H9 (cell line): ENCODE measurements at regions not wholly inside any gene's neighbourhood (a gene's known extent, or its start where the extent isn't known, plus 50 kb on each side); places are given as distances from the start of the nearest gene placed in this dataset.

Experiments
- DNase-seq: peaks from one replicate; pipeline ENCODE4 v3.0.0-alpha.2; 2017
- H2AFZ ChIP-seq: one replicate; pipeline ENCODE4 v1.6.1; 2013; ENCODE audit warnings: mild to moderate bottlenecking, low read length, control low read depth, moderate library complexity
- H2AK5ac ChIP-seq: 2 replicates; pipeline ENCODE4 v1.6.1; 2013; ENCODE audit warnings: low read length, control low read depth, mixed read lengths; ENCODE audit not compliant: insufficient read length
- H2BK120ac ChIP-seq: one replicate; pipeline ENCODE4 v1.6.1; 2013; ENCODE audit warnings: low read depth, mild to moderate bottlenecking, low read length, control low read depth, inconsistent platforms; ENCODE audit not compliant: poor library complexity, severe bottlenecking
- H2BK12ac ChIP-seq: 2 replicates; pipeline ENCODE4 v1.6.1; 2013; ENCODE audit warnings: low read length, control low read depth, mixed read lengths, low read depth; ENCODE audit not compliant: insufficient read length
- H2BK15ac ChIP-seq: 2 replicates; pipeline ENCODE4 v1.6.1; 2013; ENCODE audit warnings: low read depth, low read length, control low read depth
- H2BK20ac ChIP-seq: one replicate; pipeline ENCODE4 v1.6.1; 2013; ENCODE audit warnings: low read depth, mild to moderate bottlenecking, low read length, control low read depth, inconsistent platforms; ENCODE audit not compliant: poor library complexity, severe bottlenecking
- H2BK5ac ChIP-seq: 2 replicates; pipeline ENCODE4 v1.6.1; 2013; ENCODE audit warnings: low read length, control low read depth, mixed read lengths; ENCODE audit not compliant: insufficient read length
- H3K14ac ChIP-seq: 2 replicates; pipeline ENCODE4 v1.6.1; 2013; ENCODE audit warnings: low read length, control low read depth; ENCODE audit not compliant: insufficient read depth
- H3K18ac ChIP-seq: 2 replicates; pipeline ENCODE4 v1.6.1; 2013; ENCODE audit warnings: low read depth, mild to moderate bottlenecking, mixed read lengths, low read length, control low read depth; ENCODE audit not compliant: insufficient read length
- H3K23ac ChIP-seq: 2 replicates; pipeline ENCODE4 v1.6.1; 2013; ENCODE audit warnings: low read length, control low read depth, mixed read lengths, low read depth; ENCODE audit not compliant: insufficient read length
- H3K23me2 ChIP-seq: 2 replicates; pipeline ENCODE4 v1.6.1; 2013; ENCODE audit warnings: low read depth, mild to moderate bottlenecking, mixed read lengths, low read length, control low read depth; ENCODE audit not compliant: insufficient read length, poor library complexity, severe bottlenecking
- H3K27ac ChIP-seq: 2 replicates; pipeline ENCODE4 v1.5.1; 2013; ENCODE audit warnings: low read length, control low read depth, mixed read lengths, low read depth; ENCODE audit not compliant: insufficient read length
- H3K27me3 ChIP-seq: 2 replicates; pipeline ENCODE4 v1.6.1; 2013; ENCODE audit warnings: low read length, control low read depth, inconsistent platforms; ENCODE audit not compliant: insufficient read depth
- H3K4ac ChIP-seq: 2 replicates; pipeline ENCODE4 v1.6.1; 2013; ENCODE audit warnings: low read depth, mild to moderate bottlenecking, control low read depth, inconsistent platforms, low read length, moderate library complexity
- H3K4me1 ChIP-seq: 2 replicates; pipeline ENCODE4 v1.6.1; 2013; ENCODE audit warnings: low read length, control low read depth, inconsistent platforms; ENCODE audit not compliant: insufficient read depth
- H3K4me2 ChIP-seq: 2 replicates; pipeline ENCODE4 v1.6.1; 2013; ENCODE audit warnings: low read length, control low read depth, mixed read lengths; ENCODE audit not compliant: insufficient read length, insufficient read depth
- H3K56ac ChIP-seq: 2 replicates; pipeline ENCODE4 v1.6.1; 2013; ENCODE audit warnings: low read depth, mild to moderate bottlenecking, mixed read lengths, low read length, control low read depth; ENCODE audit not compliant: insufficient read length
- H3K79me1 ChIP-seq: 2 replicates; pipeline ENCODE4 v1.6.1; 2013; ENCODE audit warnings: low read depth, mild to moderate bottlenecking, moderate library complexity, low read length, control low read depth, inconsistent platforms; ENCODE audit not compliant: insufficient read depth, poor library complexity, severe bottlenecking
- H3K79me2 ChIP-seq: 2 replicates; pipeline ENCODE4 v1.6.1; 2013; ENCODE audit warnings: low read length, control low read depth, inconsistent platforms; ENCODE audit not compliant: insufficient read depth
- H3K9ac ChIP-seq: 2 replicates; pipeline ENCODE4 v1.6.1; 2013; ENCODE audit warnings: low read length, control low read depth, mixed read lengths; ENCODE audit not compliant: insufficient read length; ENCODE audit errors: extremely low read depth
- H3K9me3 ChIP-seq: one replicate; pipeline ENCODE4 v1.6.1; 2013; ENCODE audit warnings: low read depth, low read length, inconsistent platforms; ENCODE audit not compliant: control insufficient read depth
- H3T11ph ChIP-seq: one replicate; pipeline ENCODE4 v1.6.1; 2013; ENCODE audit warnings: mild to moderate bottlenecking, low read length, control low read depth, inconsistent platforms
- H4K20me1 ChIP-seq: one replicate; pipeline ENCODE4 v1.6.1; 2013; ENCODE audit not compliant: control insufficient read depth, insufficient read length, insufficient read depth
- H4K5ac ChIP-seq: 2 replicates; pipeline ENCODE4 v1.6.1; 2013; ENCODE audit warnings: low read depth, mild to moderate bottlenecking, mixed read lengths, low read length, control low read depth; ENCODE audit not compliant: insufficient read length
- H4K8ac ChIP-seq: replicated peaks from 2 replicates; pipeline ENCODE4 v1.6.1; 2013; ENCODE audit warnings: low read length, control low read depth, mixed read lengths, low read depth; ENCODE audit not compliant: insufficient read length
- H4K91ac ChIP-seq: 2 replicates; pipeline ENCODE4 v1.6.1; 2013; ENCODE audit warnings: low read depth, mild to moderate bottlenecking, moderate library complexity, mixed read lengths, low read length, control low read depth; ENCODE audit not compliant: insufficient read length
- H3K27ac Mint-ChIP-seq, 3 experiments: 2 replicates in 2 of 3; 3 replicates in 1 of 3; pipeline ENCODE4 v1.8.0; 2020 to 2021; ENCODE audit warnings: mixed read lengths in 3 of 3, mild to moderate bottlenecking in 1 of 3, moderate library complexity in 1 of 3
- H3K27me3 Mint-ChIP-seq: 2 replicates; pipeline ENCODE4 v1.8.0; 2021; ENCODE audit warnings: low read depth, mild to moderate bottlenecking, moderate library complexity, mixed read lengths
- H3K36me3 Mint-ChIP-seq, 3 experiments: 2 replicates in 2 of 3; 3 replicates in 1 of 3; pipeline ENCODE4 v1.8.0; 2020 to 2021; ENCODE audit warnings: low read depth in 3 of 3, mixed read lengths in 3 of 3; ENCODE audit not compliant: insufficient read depth in 1 of 3
- H3K4me1 Mint-ChIP-seq, 2 experiments: 2 replicates each; pipeline ENCODE4 v1.8.0; 2020; ENCODE audit warnings: mixed read lengths in 2 of 2
- H3K4me3 Mint-ChIP-seq, 2 experiments: 2 replicates in 1 of 2; 3 replicates in 1 of 2; pipeline ENCODE4 v1.8.0; 2020 to 2021; ENCODE audit warnings: mild to moderate bottlenecking in 2 of 2, mixed read lengths in 2 of 2, moderate library complexity in 1 of 2
- H3K9me3 Mint-ChIP-seq, 2 experiments: 2 replicates in 1 of 2; 3 replicates in 1 of 2; pipeline ENCODE4 v1.8.0; 2020; ENCODE audit warnings: mild to moderate bottlenecking in 2 of 2, mixed read lengths in 2 of 2, moderate library complexity in 1 of 2
- CTCF ChIP-seq: fragments of 200-600 bp; sonication (generic); conservative IDR thresholded peaks from 3 replicates; pipeline ENCODE4 v1.8.0; 2021; ENCODE audit warnings: antibody characterized with exemption, mild to moderate bottlenecking
- whole genome bisulfite sequencing: extraction: QIAGEN DNeasy Blood & Tissue Kit; methylation state at CpG from one replicate; pipeline ENCODE4 v1.1.7; 2013; ENCODE audit warnings: missing lambda C conversion rate, low lambda C conversion rate, mixed read lengths; ENCODE audit not compliant: insufficient read length; ENCODE audit errors: extremely low coverage; 5-methylcytosine and 5-hydroxymethylcytosine counted together

- H3K4me2 ChIP-seq, result no peak overlapping the region
- WGBS, result no CpG with 5 or more reads among the region's 7 CpGs
Observed at GRCh38 chr10:60663850-60664249, 114.4 kb upstream of the CDK1 start.

More at GRCh38 chr10:60663850-60664249, 114.4 kb upstream of the CDK1 start:
- Histone ChIP-seq H3T11ph (no peak overlapping the region), H3K9me3 (no peaks in the 10 kb centered on the region), H4K91ac (no peak overlapping the region), H4K5ac (no peak overlapping the region), H4K20me1 (no peaks in the 10 kb centered on the region), H2BK15ac (no peak overlapping the region), H3K18ac (no peak overlapping the region), H3K27ac (no peak overlapping the region), H2BK5ac (no peak overlapping the region), H4K8ac (no peak overlapping the region), H3K14ac (no peak overlapping the region), H2BK120ac (no peak overlapping the region), H3K4me1 (0 out of 2 replicates have a peak, but pooled peaks cover 5% of the 10 kb centered on the region), H3K23me2 (no peaks in the 10 kb centered on the region), H3K27me3 (no peaks in the 10 kb centered on the region), H3K4ac (no peak overlapping the region), H2AK5ac (no peak overlapping the region), H3K56ac (no peak overlapping the region), H3K9ac (no peak overlapping the region), H3K23ac (no peak overlapping the region), H2BK12ac (no peak overlapping the region), H2AFZ (no peak overlapping the region), H3K79me2 (no peaks in the 10 kb centered on the region), H2BK20ac (no peak overlapping the region), H3K79me1 (no peaks in the 10 kb centered on the region)
- DNase-seq, result no peak
- Mint-ChIP-seq H3K27me3 (no peaks in the 10 kb centered on the region), H3K4me3 (no peak overlapping the region), H3K27ac (no peak overlapping the region; a peak in 1 of 7 replicates), H3K4me1 (peaks cover 26 to 48% of the 10 kb centered on the region in 2 experiments), H3K9me3 (no peaks in the 10 kb centered on the region), H3K36me3 (no peaks in the 10 kb centered on the region; a peak in 1 of 7 replicates)
- no peak for TF ChIP-seq CTCF
